RCC 7860 (cell line): ENCODE measurements at regions not wholly inside any gene's neighbourhood (a gene's known extent, or its start where the extent isn't known, plus 50 kb on each side); places are given as distances from the start of the nearest gene placed in this dataset.

Experiments
- DNase-seq: peaks from one replicate; pipeline ENCODE4 v3.0.0-alpha.2; 2015; ENCODE audit warnings: low spot score
- FAIRE-seq: peaks from 2 replicates; lab custom pipeline; 2012; peaks lifted over from hg19 to GRCh38; lab: Jason Lieb, UNC

GRCh38 chr7:31398815-31399214 is 58.3 kb upstream of the NEUROD6 start:
- FAIRE-seq (no peak), DNase-seq (peak; percentile 20)

GRCh38 chr7:31407178-31407676 is 66.7 kb upstream of the NEUROD6 start:
- DNase-seq (no peak), FAIRE-seq (no peak)

- FAIRE-seq, result peak; percentile 85
- peak; percentile 92 for DNase-seq
Observed at GRCh38 chr7:31408140-31408729, 67.7 kb upstream of the NEUROD6 start.

GRCh38 chr7:31410265-31410664 is 69.7 kb upstream of the NEUROD6 start:
- DNase-seq (peak; percentile 53), FAIRE-seq (no peak)

GRCh38 chr7:31411416-31411815 is 70.9 kb upstream of the NEUROD6 start:
- DNase-seq (no peak), FAIRE-seq (no peak)

GRCh38 chr7:31413766-31414165 is 73.2 kb upstream of the NEUROD6 start:
- FAIRE-seq, result no peak
- DNase-seq, result no peak

- FAIRE-seq, result no peak
- DNase-seq, result no peak
Observed at GRCh38 chr7:31416381-31416870, 75.9 kb upstream of the NEUROD6 start.

GRCh38 chr7:31418928-31419327 is 78.4 kb upstream of the NEUROD6 start:
- no peak for DNase-seq
- FAIRE-seq, result no peak

- no peak for FAIRE-seq
- no peak for DNase-seq
Observed at GRCh38 chr7:31419505-31420055, 79.1 kb upstream of the NEUROD6 start.

- DNase-seq, result no peak
- FAIRE-seq, result no peak
Observed at GRCh38 chr7:31420948-31421347, 80.4 kb upstream of the NEUROD6 start.

- no peak for DNase-seq
- FAIRE-seq, result no peak
Observed at GRCh38 chr7:31421607-31422006, 81.1 kb upstream of the NEUROD6 start.

GRCh38 chr7:31423994-31424393 is 83.5 kb upstream of the NEUROD6 start:
- peak; percentile 80 for FAIRE-seq
- DNase-seq, result no peak

- DNase-seq, result no peak
- no peak for FAIRE-seq
Observed at GRCh38 chr7:31432176-31432575, 81.7 kb upstream of the ITPRID1 start.

- FAIRE-seq, result no peak
- no peak for DNase-seq
Observed at GRCh38 chr7:31432836-31433340, 81.0 kb upstream of the ITPRID1 start.

GRCh38 chr7:31437250-31437865 is 76.5 kb upstream of the ITPRID1 start:
- FAIRE-seq (no peak), DNase-seq (no peak)

GRCh38 chr7:31439165-31439564 is 74.7 kb upstream of the ITPRID1 start:
- no peak for DNase-seq
- FAIRE-seq, result no peak

GRCh38 chr7:31440511-31440910 is 73.4 kb upstream of the ITPRID1 start:
- FAIRE-seq, result no peak

GRCh38 chr7:31442626-31443025 is 71.3 kb upstream of the ITPRID1 start:
- FAIRE-seq (no peak), DNase-seq (no peak)

More at GRCh38 chr7:31440511-31440910, 73.4 kb upstream of the ITPRID1 start:
- DNase-seq, result no peak

- peak; percentile 65 for DNase-seq
- FAIRE-seq, result peak; percentile 73
Observed at GRCh38 chr7:31443457-31443856, 70.4 kb upstream of the ITPRID1 start.

GRCh38 chr7:31444196-31444595 is 69.7 kb upstream of the ITPRID1 start:
- FAIRE-seq (no peak), DNase-seq (no peak)

GRCh38 chr7:31445686-31446355 is 68.1 kb upstream of the ITPRID1 start:
- FAIRE-seq (no peak), DNase-seq (no peak)
